Vagina (tissue), 2 donors: ENCODE measurements at regions not wholly inside any gene's neighbourhood (a gene's known extent, or its start where the extent isn't known, plus 50 kb on each side); places are given as distances from the start of the nearest gene placed in this dataset.
"Not testable (repeated sequence)": the region's sequence is repeated elsewhere in the genome, so short reads cannot be mapped to it uniquely, and the experiment has no call there.

ENCODE experiments used
- DNase-seq, 2 donors: peaks; one replicate each; pipeline ENCODE4 v3.0.0-alpha.2; 2017; ENCODE audit errors: extremely low spot score in 2 of 2
- H3K27ac ChIP-seq: fragments of 200-600 bp; sonication (generic); one replicate; pipeline ENCODE4 v1.5.1; 2019
- H3K27me3 ChIP-seq: fragments of 200-600 bp; sonication (generic); one replicate; pipeline ENCODE4 v1.5.1; 2019
- H3K36me3 ChIP-seq, 2 donors: fragments of 200-600 bp; sonication (generic); one replicate each; pipeline ENCODE4 v1.5.1; 2017 to 2019
- H3K4me1 ChIP-seq: fragments of 200-600 bp; sonication (generic); one replicate; pipeline ENCODE4 v1.5.1; 2019
- H3K4me3 ChIP-seq, 2 donors: fragments of 200-600 bp; sonication (generic); 1 replicate in 1 of 2; 2 replicates in 1 of 2; pipeline ENCODE4 v1.5.1; 2016 to 2019
- H3K9me3 ChIP-seq: fragments of 200-600 bp; sonication (generic); one replicate; pipeline ENCODE4 v1.5.1; 2019
- POLR2A ChIP-seq, 2 donors: fragments of 450-650 bp; IDR thresholded peaks; one replicate each; pipeline ENCODE4 v1.6.1; 2017; ENCODE audit warnings: antibody characterized with exemption in 2 of 2, mild to moderate bottlenecking in 2 of 2, moderate library complexity in 2 of 2
- POLR2AphosphoS5 ChIP-seq, 2 donors: sonication (generic); formaldehyde crosslinking; IDR thresholded peaks; one replicate each; pipeline ENCODE4 v1.9.0; 2017; ENCODE audit warnings: antibody characterized with exemption in 2 of 2, mild to moderate bottlenecking in 2 of 2, low read depth in 1 of 2; ENCODE audit not compliant: insufficient read depth in 1 of 2
- intact Hi-C: fragments of 100-400 bp; cut with DNase I; formaldehyde crosslinking; loops from one replicate; pipeline ENCODE4 v1.15.1; 2023
- TF ChIP-seq, protein P1 (sequence below), 3 experiments: fragments of 450-650 bp in 2 of 3; fragments of 200-600 bp in 1 of 3; sonication (generic) in 1 of 3; IDR thresholded peaks; one replicate each; pipeline ENCODE4 v1.5.1; 2017 to 2019; ENCODE audit warnings: antibody characterized with exemption in 3 of 3, mild to moderate bottlenecking in 2 of 3, moderate library complexity in 2 of 3

DNA sequence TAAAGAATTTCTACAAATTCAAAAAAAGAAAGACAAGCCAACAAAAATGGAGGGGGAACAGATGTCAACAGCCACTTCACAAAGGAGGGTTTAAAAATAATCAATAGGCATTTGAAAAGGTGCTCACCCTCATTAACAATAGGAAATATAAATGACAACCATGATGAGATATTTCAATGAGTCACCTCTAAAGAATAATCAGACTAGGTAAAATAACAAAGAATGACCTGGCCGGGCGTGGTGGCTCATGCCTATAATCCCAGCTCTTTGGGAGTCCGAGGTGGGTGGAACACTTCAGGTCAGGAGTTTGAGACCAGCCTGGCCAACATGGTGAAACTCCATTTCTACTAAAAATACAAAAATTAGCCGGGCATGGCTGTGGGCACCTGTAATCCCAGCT lies 133.6 kb downstream of the KCNE4 start:
- TF ChIP-seq, protein P1, sequence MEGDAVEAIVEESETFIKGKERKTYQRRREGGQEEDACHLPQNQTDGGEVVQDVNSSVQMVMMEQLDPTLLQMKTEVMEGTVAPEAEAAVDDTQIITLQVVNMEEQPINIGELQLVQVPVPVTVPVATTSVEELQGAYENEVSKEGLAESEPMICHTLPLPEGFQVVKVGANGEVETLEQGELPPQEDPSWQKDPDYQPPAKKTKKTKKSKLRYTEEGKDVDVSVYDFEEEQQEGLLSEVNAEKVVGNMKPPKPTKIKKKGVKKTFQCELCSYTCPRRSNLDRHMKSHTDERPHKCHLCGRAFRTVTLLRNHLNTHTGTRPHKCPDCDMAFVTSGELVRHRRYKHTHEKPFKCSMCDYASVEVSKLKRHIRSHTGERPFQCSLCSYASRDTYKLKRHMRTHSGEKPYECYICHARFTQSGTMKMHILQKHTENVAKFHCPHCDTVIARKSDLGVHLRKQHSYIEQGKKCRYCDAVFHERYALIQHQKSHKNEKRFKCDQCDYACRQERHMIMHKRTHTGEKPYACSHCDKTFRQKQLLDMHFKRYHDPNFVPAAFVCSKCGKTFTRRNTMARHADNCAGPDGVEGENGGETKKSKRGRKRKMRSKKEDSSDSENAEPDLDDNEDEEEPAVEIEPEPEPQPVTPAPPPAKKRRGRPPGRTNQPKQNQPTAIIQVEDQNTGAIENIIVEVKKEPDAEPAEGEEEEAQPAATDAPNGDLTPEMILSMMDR (IDR thresholded peaks at IDR 0.05) = no peak
- TF ChIP-seq POLR2AphosphoS5 (IDR thresholded peaks at IDR 0.05; ENCODE audit: insufficient read depth in 1 of 2, low read depth in 1 of 2) (no peak), POLR2A (IDR thresholded peaks at IDR 0.05) (no peak)
- intact Hi-C loops = no loop called here
- no peak overlapping the region for H3K27ac ChIP-seq
- H3K36me3 ChIP-seq = no peaks in the 10 kb centered on the region
- no peak for DNase-seq
- no peaks in the 10 kb centered on the region for H3K27me3 ChIP-seq
- no peak overlapping the region for H3K4me3 ChIP-seq
- no peaks in the 10 kb centered on the region for H3K4me1 ChIP-seq
- no peaks in the 10 kb centered on the region for H3K9me3 ChIP-seq

DNA sequence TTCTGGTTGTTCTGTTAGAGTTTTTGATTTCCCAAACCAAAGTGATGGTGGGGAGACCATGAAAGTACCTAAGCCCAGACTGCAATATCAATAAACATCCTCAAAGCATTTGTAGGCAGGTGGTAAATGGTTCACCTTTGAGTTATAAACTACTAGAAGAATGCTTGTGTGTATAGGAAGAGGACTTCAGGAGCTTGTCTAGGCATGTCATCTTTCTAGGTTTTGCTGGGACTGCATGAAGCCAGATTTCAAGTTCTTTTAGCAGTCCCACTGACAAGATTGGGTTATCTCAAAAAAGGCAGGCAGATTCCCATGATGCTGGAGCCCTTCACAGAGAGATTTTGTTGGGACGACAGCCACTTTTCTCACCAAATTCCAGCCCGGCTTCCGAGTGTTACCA lies 135.3 kb downstream of the KCNE4 start:
- no peaks in the 10 kb centered on the region for H3K27me3 ChIP-seq
- no peaks in the 10 kb centered on the region for H3K4me1 ChIP-seq
- H3K9me3 ChIP-seq = no peaks in the 10 kb centered on the region
- no peaks in the 10 kb centered on the region for H3K36me3 ChIP-seq
- no peak overlapping the region for H3K27ac ChIP-seq
- no peak for TF ChIP-seq POLR2AphosphoS5 (IDR thresholded peaks at IDR 0.05; ENCODE audit: insufficient read depth in 1 of 2, low read depth in 1 of 2)
- TF ChIP-seq, protein P1 (IDR thresholded peaks at IDR 0.05) = no peak
- H3K4me3 ChIP-seq = no peak overlapping the region
- intact Hi-C loops = no loop called here
- no peak for DNase-seq

- H3K9me3 ChIP-seq, H3K27ac ChIP-seq, H3K36me3 ChIP-seq, H3K4me3 ChIP-seq, H3K4me1 ChIP-seq, H3K27me3 ChIP-seq, intact Hi-C loops, DNase-seq: not testable (repeated sequence)
Observed at GRCh38 chr2:223190561-223191206, 138.7 kb downstream of the KCNE4 start.

- H3K27ac ChIP-seq = no peak overlapping the region
- DNase-seq = no peak
- H3K4me1 ChIP-seq = no peaks in the 10 kb centered on the region
- intact Hi-C loops = no loop called here
- H3K9me3 ChIP-seq = no peaks in the 10 kb centered on the region
- no peaks in the 10 kb centered on the region for H3K27me3 ChIP-seq
- no peak overlapping the region for H3K4me3 ChIP-seq
- H3K36me3 ChIP-seq = no peaks in the 10 kb centered on the region
- TF ChIP-seq POLR2AphosphoS5 (IDR thresholded peaks at IDR 0.05; ENCODE audit: insufficient read depth in 1 of 2, low read depth in 1 of 2) = no peak
Observed at GRCh38 chr2:223196331-223196730, 144.3 kb downstream of the KCNE4 start.

GRCh38 chr2:223197046-223197445 lies 145.1 kb downstream of the KCNE4 start:
- no peak for DNase-seq
- Histone ChIP-seq H3K9me3 (no peaks in the 10 kb centered on the region), H3K27ac (no peak overlapping the region), H3K36me3 (no peaks in the 10 kb centered on the region), H3K4me1 (no peaks in the 10 kb centered on the region), H3K4me3 (no peak overlapping the region), H3K27me3 (no peaks in the 10 kb centered on the region)
- intact Hi-C loops = no loop called here
- TF ChIP-seq, protein P1 (IDR thresholded peaks at IDR 0.05) = no peak
- TF ChIP-seq POLR2A (IDR thresholded peaks at IDR 0.05) (no peak), POLR2AphosphoS5 (IDR thresholded peaks at IDR 0.05; ENCODE audit: insufficient read depth in 1 of 2, low read depth in 1 of 2) (no peak)

- no peaks in the 10 kb centered on the region for H3K27me3 ChIP-seq
- no peaks in the 10 kb centered on the region for H3K4me1 ChIP-seq
- H3K9me3 ChIP-seq = no peaks in the 10 kb centered on the region
- no peak overlapping the region for H3K4me3 ChIP-seq
- intact Hi-C loops = no loop called here
- H3K36me3 ChIP-seq = no peaks in the 10 kb centered on the region
- no peak overlapping the region for H3K27ac ChIP-seq
- no peak for DNase-seq
- no peak for TF ChIP-seq POLR2A (IDR thresholded peaks at IDR 0.05)
- TF ChIP-seq, protein P1 (IDR thresholded peaks at IDR 0.05) = no peak
Observed at GRCh38 chr2:223199531-223200515, 147.8 kb downstream of the KCNE4 start.
